ENCODE measurements at regions not wholly inside any gene's neighbourhood (a gene's known extent, or its start where the extent isn't known, plus 50 kb on each side); places are given as distances from the start of the nearest gene placed in this dataset.

GRCh38 chr5:109923205-109923604 is 233.5 kb downstream of the MAN2A1 start:
- Histone ChIP-seq H3K4me1 (peaks cover 0 to 5% of the 10 kb centered on the region in 2 donors), H3K36me3 (no peaks in the 10 kb centered on the region), H3K9me3 (no peaks in the 10 kb centered on the region), H3K27me3 (no peaks in the 10 kb centered on the region), H3K4me3 (no peak overlapping the region), H3K27ac (no peak overlapping the region)
- TF ChIP-seq CTCF (IDR thresholded peaks at IDR 0.05) = no peak
- DNase-seq (ENCODE audit: low spot score in 2 of 2) = no peak
- intact Hi-C loops (cut with DNase I) = no loop called here

- TF ChIP-seq CTCF (IDR thresholded peaks at IDR 0.05) = no peak
- Histone ChIP-seq H3K27ac (no peak overlapping the region), H3K4me1 (peaks cover 0 to 5% of the 10 kb centered on the region in 2 donors), H3K36me3 (no peaks in the 10 kb centered on the region), H3K4me3 (no peak overlapping the region), H3K9me3 (no peaks in the 10 kb centered on the region), H3K27me3 (no peaks in the 10 kb centered on the region)
- intact Hi-C loops (cut with DNase I) = no loop called here
- DNase-seq (ENCODE audit: low spot score in 2 of 2) = no peak
Observed at GRCh38 chr5:109924237-109925107, 234.7 kb downstream of the MAN2A1 start.

- H3K4me1 ChIP-seq = no peaks in the 10 kb centered on the region
- no peaks in the 10 kb centered on the region for H3K9me3 ChIP-seq
- H3K36me3 ChIP-seq = no peaks in the 10 kb centered on the region
- H3K27me3 ChIP-seq = no peaks in the 10 kb centered on the region
- no peak overlapping the region for H3K27ac ChIP-seq
- no peak for DNase-seq (ENCODE audit: low spot score in 2 of 2)
- intact Hi-C loops (cut with DNase I) = no loop called here
- no peak for TF ChIP-seq CTCF (IDR thresholded peaks at IDR 0.05)
- H3K4me3 ChIP-seq = no peak overlapping the region
Observed at GRCh38 chr5:109927639-109928038, 237.9 kb downstream of the MAN2A1 start.

- no peaks in the 10 kb centered on the region for H3K4me1 ChIP-seq
- TF ChIP-seq CTCF (IDR thresholded peaks at IDR 0.05) = no peak
Observed at GRCh38 chr5:109928046-109928445, 238.3 kb downstream of the MAN2A1 start.

GRCh38 chr5:109928811-109929210 is 239.1 kb downstream of the MAN2A1 start:
- DNase-seq (ENCODE audit: low spot score in 2 of 2) = no peak
- intact Hi-C loops (cut with DNase I) = no loop called here
- TF ChIP-seq CTCF (IDR thresholded peaks at IDR 0.05) = no peak
- Histone ChIP-seq H3K27me3 (no peaks in the 10 kb centered on the region), H3K36me3 (no peaks in the 10 kb centered on the region), H3K4me1 (no peaks in the 10 kb centered on the region), H3K27ac (no peak overlapping the region), H3K4me3 (no peak overlapping the region), H3K9me3 (no peaks in the 10 kb centered on the region)

More at GRCh38 chr5:109928046-109928445, 238.3 kb downstream of the MAN2A1 start:
- H3K27me3 ChIP-seq = no peaks in the 10 kb centered on the region
- H3K36me3 ChIP-seq = no peaks in the 10 kb centered on the region
- intact Hi-C loops (cut with DNase I) = no loop called here
- no peak overlapping the region for H3K4me3 ChIP-seq
- no peaks in the 10 kb centered on the region for H3K9me3 ChIP-seq
- H3K27ac ChIP-seq = no peak overlapping the region
- no peak for DNase-seq (ENCODE audit: low spot score in 2 of 2)
